Smooth muscle cell (in vitro differentiated cells): ENCODE measurements at regions not wholly inside any gene's neighbourhood (a gene's known extent, or its start where the extent isn't known, plus 50 kb on each side); places are given as distances from the start of the nearest gene placed in this dataset.
A peak's percentile ranks its signal among the peaks of the same experiment; 100 is the strongest.

ENCODE experiments used
- DNase-seq: peaks from one replicate; lab custom pipeline; 2025; ENCODE audit not compliant: unreplicated experiment; lab: John Stamatoyannopoulos, UW
- H2AFZ ChIP-seq: fragments of 200-600 bp; sonication (generic); 2 replicates; pipeline ENCODE4 v1.6.0; 2016; ENCODE audit warnings: antibody characterized with exemption, low read depth, mild to moderate bottlenecking
- H3F3A ChIP-seq: fragments of 200-600 bp; sonication (generic); 2 replicates; pipeline ENCODE4 v1.6.0; 2017; ENCODE audit warnings: antibody characterized with exemption, low read depth
- H3K27ac ChIP-seq: fragments of 200-600 bp; sonication (generic); 2 replicates; pipeline ENCODE4 v1.5.1; 2016; ENCODE audit warnings: low read depth, mild to moderate bottlenecking
- H3K27me3 ChIP-seq: fragments of 200-600 bp; sonication (generic); 2 replicates; pipeline ENCODE4 v1.6.1; 2016; ENCODE audit warnings: low read depth, mild to moderate bottlenecking
- H3K36me3 ChIP-seq: fragments of 200-600 bp; sonication (generic); 2 replicates; pipeline ENCODE4 v1.5.1; 2016; ENCODE audit warnings: low read depth
- H3K4me1 ChIP-seq: fragments of 200-600 bp; sonication (generic); 2 replicates; pipeline ENCODE4 v1.5.1; 2016; ENCODE audit warnings: low read depth
- H3K4me2 ChIP-seq: fragments of 200-600 bp; sonication (generic); 2 replicates; pipeline ENCODE4 v1.6.0; 2016; ENCODE audit warnings: mild to moderate bottlenecking
- H3K4me3 ChIP-seq: fragments of 200-600 bp; sonication (generic); 2 replicates; pipeline ENCODE4 v1.5.1; 2016; ENCODE audit warnings: mild to moderate bottlenecking
- H3K79me2 ChIP-seq: fragments of 200-600 bp; sonication (generic); 2 replicates; pipeline ENCODE4 v1.6.0; 2016; ENCODE audit warnings: low read depth, mild to moderate bottlenecking
- H3K9ac ChIP-seq: fragments of 200-600 bp; sonication (generic); 2 replicates; pipeline ENCODE4 v1.6.0; 2016; ENCODE audit warnings: low read depth
- H3K9me3 ChIP-seq: fragments of 200-600 bp; sonication (generic); replicated peaks from 2 replicates; pipeline ENCODE4 v1.5.1; 2016; ENCODE audit warnings: low read depth
- H4K20me1 ChIP-seq: fragments of 200-600 bp; sonication (generic); 2 replicates; pipeline ENCODE4 v1.6.0; 2016; ENCODE audit warnings: low read depth
- CTCF ChIP-seq: fragments of 200-600 bp; sonication (generic); IDR thresholded peaks from 2 replicates; pipeline ENCODE4 v1.5.1; 2017; ENCODE audit warnings: borderline replicate concordance, mild to moderate bottlenecking, antibody characterized with exemption; ENCODE audit not compliant: insufficient read depth, poor library complexity, severe bottlenecking
- WGBS: methylation state at CpG from one replicate; pipeline ENCODE4 v1.1.7; 2016; ENCODE audit warnings: low lambda C conversion rate; 5-methylcytosine and 5-hydroxymethylcytosine counted together

- Histone ChIP-seq H4K20me1 (no peaks in the 10 kb centered on the region), H3K4me3 (no peak overlapping the region), H3F3A (no peaks in the 10 kb centered on the region), H3K27me3 (no peaks in the 10 kb centered on the region), H3K27ac (no peak overlapping the region), H3K9me3 (no peaks in the 10 kb centered on the region), H3K79me2 (no peaks in the 10 kb centered on the region), H2AFZ (peak overlapping the region; percentile 18), H3K9ac (no peak overlapping the region), H3K4me1 (no peaks in the 10 kb centered on the region), H3K36me3 (no peaks in the 10 kb centered on the region), H3K4me2 (no peak overlapping the region)
- WGBS: 93% methylated on average over 3 of the region's 3 CpGs
- no peak for DNase-seq
- no peak for TF ChIP-seq CTCF
These were observed 75.1 kb upstream of the STK39 start for GRCh38 chr2:168322325-168323007.

- WGBS: 54% methylated on average over 11 of the region's 11 CpGs
- H3K4me3 ChIP-seq: no peak overlapping the region
These were observed 76.2 kb upstream of the STK39 start for GRCh38 chr2:168323529-168324021.

GRCh38 chr2:168326572-168326971 lies 79.2 kb upstream of the STK39 start:
- 85% methylated on average over 2 of the region's 2 CpGs for WGBS
- DNase-seq: no peak
- Histone ChIP-seq H3K4me2 (no peak overlapping the region), H3K27me3 (no peaks in the 10 kb centered on the region), H3K36me3 (no peaks in the 10 kb centered on the region), H4K20me1 (no peaks in the 10 kb centered on the region), H2AFZ (no peak overlapping the region), H3K27ac (no peak overlapping the region), H3K4me3 (peak overlapping the region; percentile 12), H3K9me3 (no peaks in the 10 kb centered on the region), H3K9ac (no peak overlapping the region), H3K4me1 (no peaks in the 10 kb centered on the region), H3F3A (no peaks in the 10 kb centered on the region), H3K79me2 (no peaks in the 10 kb centered on the region)
- no peak for TF ChIP-seq CTCF

More at GRCh38 chr2:168323529-168324021, 76.2 kb upstream of the STK39 start:
- no peak for DNase-seq
- no peaks in the 10 kb centered on the region for H3F3A ChIP-seq
- no peak overlapping the region for H3K9ac ChIP-seq
- H3K27ac ChIP-seq: no peak overlapping the region
- no peaks in the 10 kb centered on the region for H3K27me3 ChIP-seq
- H4K20me1 ChIP-seq: no peaks in the 10 kb centered on the region
- no peaks in the 10 kb centered on the region for H3K79me2 ChIP-seq
- H3K4me1 ChIP-seq: no peaks in the 10 kb centered on the region
- TF ChIP-seq CTCF: no peak
- H3K36me3 ChIP-seq: no peaks in the 10 kb centered on the region
- H3K4me2 ChIP-seq: no peak overlapping the region
- H2AFZ ChIP-seq: no peak overlapping the region
- H3K9me3 ChIP-seq: no peaks in the 10 kb centered on the region

GRCh38 chr2:168327328-168327727 lies 79.9 kb upstream of the STK39 start:
- Histone ChIP-seq H3K4me2 (no peak overlapping the region), H3K36me3 (no peaks in the 10 kb centered on the region), H2AFZ (no peak overlapping the region), H3K9me3 (no peaks in the 10 kb centered on the region), H3K9ac (no peak overlapping the region), H4K20me1 (no peaks in the 10 kb centered on the region), H3F3A (no peaks in the 10 kb centered on the region), H3K4me1 (no peaks in the 10 kb centered on the region), H3K79me2 (no peaks in the 10 kb centered on the region), H3K27ac (no peak overlapping the region), H3K27me3 (no peaks in the 10 kb centered on the region), H3K4me3 (no peak overlapping the region)
- TF ChIP-seq CTCF: no peak
- DNase-seq: no peak
- 93% methylated on average over 3 of the region's 3 CpGs for WGBS
